Fibroblast of lung (primary cell): ENCODE measurements at regions not wholly inside any gene's neighbourhood (a gene's known extent, or its start where the extent isn't known, plus 50 kb on each side); places are given as distances from the start of the nearest gene placed in this dataset.

Experiments used
- DNase-seq, 2 donors: peaks; one replicate each; pipeline versions ENCODE4 v3.0.0 to v3.0.0-alpha.2; 2010; ENCODE audit warnings: low read depth in 2 of 2
- H2AFZ ChIP-seq: 2 replicates; pipeline ENCODE4 v1.5.1; 2012; ENCODE audit warnings: low read length, control low read depth, inconsistent platforms
- H3K27ac ChIP-seq: 2 replicates; pipeline ENCODE4 v1.5.1; 2011; ENCODE audit warnings: low read length, control low read depth; ENCODE audit not compliant: insufficient read depth
- H3K27me3 ChIP-seq: 2 replicates; pipeline ENCODE4 v1.5.1; 2011; ENCODE audit warnings: mild to moderate bottlenecking, low read length; ENCODE audit not compliant: control insufficient read depth, insufficient read depth
- H3K36me3 ChIP-seq: 2 replicates; pipeline ENCODE4 v1.5.1; 2011; ENCODE audit warnings: low read length; ENCODE audit not compliant: control insufficient read depth, insufficient read depth
- H3K4me1 ChIP-seq: 2 replicates; pipeline ENCODE4 v1.5.1; 2011; ENCODE audit warnings: low read length; ENCODE audit not compliant: control insufficient read depth, insufficient read depth; ENCODE audit errors: extremely low read depth
- H3K4me2 ChIP-seq: 2 replicates; pipeline ENCODE4 v1.5.1; 2011; ENCODE audit warnings: low read length, control low read depth; ENCODE audit not compliant: insufficient read depth; ENCODE audit errors: extremely low read depth
- H3K4me3 ChIP-seq, 4 experiments: fragments of 200-600 bp in 1 of 4; sonication (generic) in 1 of 4; replicated peaks in 1 of 4; 2 replicates each; pipeline ENCODE4 v1.5.1; 2011 to 2016; ENCODE audit warnings: low read length in 4 of 4, low read depth in 3 of 4, mild to moderate bottlenecking in 3 of 4, control low read depth in 2 of 4, inconsistent platforms in 1 of 4, mixed read lengths in 1 of 4; ENCODE audit not compliant: insufficient read depth in 1 of 4; ENCODE audit errors: control extremely low read depth in 1 of 4
- H3K79me2 ChIP-seq: 2 replicates; pipeline ENCODE4 v1.5.1; 2012; ENCODE audit warnings: mild to moderate bottlenecking, low read length, inconsistent platforms; ENCODE audit not compliant: control insufficient read depth, insufficient read depth
- H3K9ac ChIP-seq: 2 replicates; pipeline ENCODE4 v1.5.1; 2011; ENCODE audit warnings: mild to moderate bottlenecking, low read length, control low read depth; ENCODE audit not compliant: insufficient read depth
- H3K9me3 ChIP-seq: 2 replicates; pipeline ENCODE4 v1.5.1; 2012; ENCODE audit warnings: low read depth, low read length; ENCODE audit not compliant: control insufficient read depth, insufficient read depth
- H4K20me1 ChIP-seq: 2 replicates; pipeline ENCODE4 v1.5.1; 2011; ENCODE audit warnings: low read length; ENCODE audit not compliant: control insufficient read depth, insufficient read depth; ENCODE audit errors: extremely low read depth
- CTCF ChIP-seq, 2 donors: IDR thresholded peaks in 1 of 2; conservative IDR thresholded peaks in 1 of 2; 1 replicate in 1 of 2; 2 replicates in 1 of 2; pipeline ENCODE4 v1.5.1; 2011 to 2012; ENCODE audit warnings: low read length in 2 of 2, control low read depth in 1 of 2, inconsistent platforms in 1 of 2, low read depth in 1 of 2, mild to moderate bottlenecking in 1 of 2
- EZH2 ChIP-seq: IDR thresholded peaks from 2 replicates; pipeline ENCODE4 v1.5.1; 2012; ENCODE audit warnings: low read length, control low read depth, mild to moderate bottlenecking; ENCODE audit errors: missing control alignments

DNA sequence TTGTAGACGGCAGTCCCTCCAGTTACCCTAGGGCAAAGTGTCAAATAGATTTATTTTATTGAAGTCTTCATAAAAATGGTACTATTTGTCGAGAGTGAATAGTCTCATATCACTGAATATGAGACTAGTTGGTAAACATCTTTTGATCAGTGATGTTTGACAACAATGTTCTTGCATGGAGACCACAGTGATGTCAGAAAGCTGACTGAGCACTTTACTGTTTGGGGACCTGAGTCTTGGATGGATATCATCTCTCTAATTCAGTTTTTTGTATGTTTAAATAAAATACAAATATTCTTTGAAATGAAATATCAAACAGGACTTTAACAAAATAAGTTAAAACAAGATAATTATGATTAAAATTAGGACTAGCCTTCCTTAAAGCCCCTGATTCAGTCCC lies 1315.4 kb upstream of the NRXN1 start:
- Histone ChIP-seq H3K27ac (no peak overlapping the region), H3K4me3 (no peak overlapping the region), H3K4me1 (no peaks in the 10 kb centered on the region), H3K4me2 (no peak overlapping the region), H4K20me1 (no peaks in the 10 kb centered on the region), H3K9me3 (no peaks in the 10 kb centered on the region), H3K36me3 (no peaks in the 10 kb centered on the region), H3K27me3 (no peaks in the 10 kb centered on the region), H2AFZ (no peak overlapping the region), H3K79me2 (no peaks in the 10 kb centered on the region), H3K9ac (no peak overlapping the region)
- no peak for DNase-seq
- no peak for TF ChIP-seq EZH2
- no peak for TF ChIP-seq CTCF (conservative IDR thresholded peaks at IDR 0.05 in 1 of 2, IDR thresholded peaks at IDR 0.05 in 1 of 2; ENCODE audit: low read depth in 1 of 2, low read length in 2 of 2)

DNA sequence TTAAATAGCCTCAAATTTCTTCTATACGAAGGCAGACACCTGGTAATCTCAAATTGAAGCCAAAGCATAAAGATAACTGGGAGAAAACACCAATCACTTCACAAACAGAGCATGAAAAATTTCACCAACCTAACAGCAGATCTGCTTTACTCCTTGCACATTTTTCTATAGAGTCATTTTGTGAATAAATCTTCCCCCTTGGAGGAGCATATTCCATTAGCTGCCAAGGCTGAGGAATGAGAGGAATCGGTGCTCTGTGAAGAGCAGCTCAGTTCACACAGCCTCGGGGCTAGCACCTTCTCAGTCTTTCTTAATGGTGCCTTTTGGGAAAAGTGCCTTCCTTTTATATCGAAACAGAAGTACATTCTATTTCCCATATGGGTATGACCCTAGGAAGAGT lies 1313.7 kb upstream of the NRXN1 start:
- H3K36me3 ChIP-seq = no peaks in the 10 kb centered on the region
- H3K4me1 ChIP-seq = no peaks in the 10 kb centered on the region
- H2AFZ ChIP-seq = no peak overlapping the region
- no peaks in the 10 kb centered on the region for H3K9me3 ChIP-seq
- H3K27ac ChIP-seq = no peak overlapping the region
- no peak overlapping the region for H3K4me2 ChIP-seq
- DNase-seq = no peak
- TF ChIP-seq CTCF (conservative IDR thresholded peaks at IDR 0.05 in 1 of 2, IDR thresholded peaks at IDR 0.05 in 1 of 2; ENCODE audit: low read depth in 1 of 2, low read length in 2 of 2) (no peak), EZH2 (no peak)
- no peak overlapping the region for H3K4me3 ChIP-seq
- H3K9ac ChIP-seq = no peak overlapping the region
- no peaks in the 10 kb centered on the region for H3K27me3 ChIP-seq
- H3K79me2 ChIP-seq = no peaks in the 10 kb centered on the region
- H4K20me1 ChIP-seq = no peaks in the 10 kb centered on the region

DNA sequence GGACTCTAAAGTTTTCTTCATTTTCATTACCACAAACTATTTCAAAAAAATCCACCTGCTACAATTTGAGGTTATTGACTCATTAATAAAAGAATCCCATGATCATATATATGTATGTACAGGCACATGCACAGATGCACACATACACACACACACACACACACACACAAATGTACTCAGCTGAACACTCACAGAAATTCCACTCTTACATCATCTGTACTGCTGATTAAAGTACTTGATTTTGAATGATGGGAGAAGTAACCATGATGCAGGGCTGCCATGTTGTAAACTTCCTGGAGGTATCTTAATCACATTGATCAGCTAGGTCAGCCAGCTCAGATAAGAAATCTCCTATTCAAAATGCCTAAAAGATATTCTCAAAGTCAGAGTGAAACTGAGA lies 1313.2 kb upstream of the NRXN1 start:
- no peak overlapping the region for H3K4me3 ChIP-seq
- no peaks in the 10 kb centered on the region for H4K20me1 ChIP-seq
- H3K9me3 ChIP-seq = no peaks in the 10 kb centered on the region
- no peaks in the 10 kb centered on the region for H3K36me3 ChIP-seq
- no peak overlapping the region for H2AFZ ChIP-seq
- no peaks in the 10 kb centered on the region for H3K4me1 ChIP-seq
- no peak overlapping the region for H3K4me2 ChIP-seq
- H3K27ac ChIP-seq = no peak overlapping the region
- no peak overlapping the region for H3K9ac ChIP-seq
- H3K79me2 ChIP-seq = no peaks in the 10 kb centered on the region
- DNase-seq = no peak
- no peak for TF ChIP-seq EZH2
- no peak for TF ChIP-seq CTCF (conservative IDR thresholded peaks at IDR 0.05 in 1 of 2, IDR thresholded peaks at IDR 0.05 in 1 of 2; ENCODE audit: low read depth in 1 of 2, low read length in 2 of 2)
- no peaks in the 10 kb centered on the region for H3K27me3 ChIP-seq
